ENCODE measurements at regions not wholly inside any gene's neighbourhood (a gene's known extent, or its start where the extent isn't known, plus 50 kb on each side); places are given as distances from the start of the nearest gene placed in this dataset.
A peak's percentile ranks its signal among the peaks of the same experiment; 100 is the strongest.
"Not testable (repeated sequence)": the region's sequence is repeated elsewhere in the genome, so short reads cannot be mapped to it uniquely, and the experiment has no call there.

- intact Hi-C loops (cut with DNase I): not testable (repeated sequence)
Observed at GRCh38 chr13:62729746-62730145, 1314.1 kb upstream of the PCDH20 start.

GRCh38 chr13:62721893-62722292 is 1306.2 kb upstream of the PCDH20 start:
- no peak overlapping the region for H3K27ac ChIP-seq (ENCODE audit: low read depth in 1 of 2, low read length in 2 of 2)
- no peak for DNase-seq
- WGBS, 2 donors: 43 to 51% methylated on average over 4 of the region's 4 CpGs
- H3K4me1 ChIP-seq (ENCODE audit: control insufficient read depth in 1 of 2, insufficient read depth in 2 of 2, low read length in 2 of 2): no peaks in the 10 kb centered on the region
- no peak overlapping the region for H3K4me3 ChIP-seq (ENCODE audit: low read length in 2 of 2)
- no peaks in the 10 kb centered on the region for H3K9me3 ChIP-seq (ENCODE audit: control insufficient read depth, low read length)
- no peaks in the 10 kb centered on the region for H3K27me3 ChIP-seq (ENCODE audit: control insufficient read depth in 1 of 2, insufficient read depth in 2 of 2, low read length in 1 of 2)
- intact Hi-C loops (cut with DNase I): no loop called here
- ATAC-seq (ENCODE audit: low FRiP score): no peak
- H3K36me3 ChIP-seq (ENCODE audit: control insufficient read depth in 1 of 2, insufficient read depth in 2 of 2, low read length in 1 of 2): no peaks in the 10 kb centered on the region

More at GRCh38 chr13:62729746-62730145, 1314.1 kb upstream of the PCDH20 start:
- H3K36me3 ChIP-seq (ENCODE audit: control insufficient read depth in 1 of 2, insufficient read depth in 2 of 2, low read length in 1 of 2); H3K9me3 ChIP-seq (ENCODE audit: control insufficient read depth, low read length); H3K4me1 ChIP-seq (ENCODE audit: control insufficient read depth in 1 of 2, insufficient read depth in 2 of 2, low read length in 2 of 2); H3K27ac ChIP-seq (ENCODE audit: low read depth in 1 of 2, low read length in 2 of 2); ATAC-seq (ENCODE audit: low FRiP score); H3K27me3 ChIP-seq (ENCODE audit: control insufficient read depth in 1 of 2, insufficient read depth in 2 of 2, low read length in 1 of 2); H3K4me3 ChIP-seq (ENCODE audit: low read length in 2 of 2): not testable (repeated sequence)
- peak in 1 of 2 donors; percentile 13 for DNase-seq
- 76 to 88% methylated on average over 9 of the region's 9 CpGs for WGBS, 2 donors

- intact Hi-C loops (cut with DNase I); ATAC-seq (ENCODE audit: low FRiP score); H3K36me3 ChIP-seq (ENCODE audit: control insufficient read depth in 1 of 2, insufficient read depth in 2 of 2, low read length in 1 of 2); H3K4me3 ChIP-seq (ENCODE audit: low read length in 2 of 2); H3K4me1 ChIP-seq (ENCODE audit: control insufficient read depth in 1 of 2, insufficient read depth in 2 of 2, low read length in 2 of 2); H3K9me3 ChIP-seq (ENCODE audit: control insufficient read depth, low read length); H3K27ac ChIP-seq (ENCODE audit: low read depth in 1 of 2, low read length in 2 of 2); DNase-seq; H3K27me3 ChIP-seq (ENCODE audit: control insufficient read depth in 1 of 2, insufficient read depth in 2 of 2, low read length in 1 of 2): not testable (repeated sequence)
- WGBS, 2 donors: 88 to 90% methylated on average over 7 of the region's 7 CpGs
Observed at GRCh38 chr13:62711948-62712347, 1296.3 kb upstream of the PCDH20 start.

- Histone ChIP-seq H3K36me3 (ENCODE audit: control insufficient read depth in 1 of 2, insufficient read depth in 2 of 2, low read length in 1 of 2) (no peaks in the 10 kb centered on the region), H3K9me3 (ENCODE audit: control insufficient read depth, low read length) (peaks cover 2% of the 10 kb centered on the region), H3K4me3 (ENCODE audit: low read length in 2 of 2) (no peak overlapping the region), H3K27ac (ENCODE audit: low read depth in 1 of 2, low read length in 2 of 2) (no peak overlapping the region), H3K4me1 (ENCODE audit: control insufficient read depth in 1 of 2, insufficient read depth in 2 of 2, low read length in 2 of 2) (no peaks in the 10 kb centered on the region), H3K27me3 (ENCODE audit: control insufficient read depth in 1 of 2, insufficient read depth in 2 of 2, low read length in 1 of 2) (no peaks in the 10 kb centered on the region)
- ATAC-seq (ENCODE audit: low FRiP score) (no peak), DNase-seq (no peak)
- 14 to 32% methylated on average over 1 of the region's 1 CpG for WGBS, 2 donors
- intact Hi-C loops (cut with DNase I): no loop called here
Observed at GRCh38 chr13:62710787-62711186, 1295.1 kb upstream of the PCDH20 start.

DNA sequence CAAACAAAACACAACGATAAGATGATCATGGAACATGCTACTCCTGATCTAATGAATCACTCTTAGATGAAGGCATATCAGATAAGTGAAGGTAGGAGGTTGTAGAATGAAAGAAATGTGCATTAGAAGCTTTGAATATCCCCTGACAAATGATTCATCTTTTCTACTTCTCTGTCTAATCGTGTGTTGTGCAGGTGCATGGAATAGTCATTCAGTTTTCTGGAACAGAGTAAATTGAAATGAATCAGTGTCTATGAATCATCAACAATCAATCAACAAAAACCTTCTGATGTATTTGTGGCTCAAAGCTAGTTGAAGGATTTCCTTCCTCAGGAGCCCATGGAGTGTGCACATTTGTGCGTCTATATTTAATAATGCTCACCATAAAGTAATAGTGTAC is 1290.4 kb upstream of the PCDH20 start:
- Histone ChIP-seq H3K4me1 (ENCODE audit: control insufficient read depth in 1 of 2, insufficient read depth in 2 of 2, low read length in 2 of 2) (no peaks in the 10 kb centered on the region), H3K27me3 (ENCODE audit: control insufficient read depth in 1 of 2, insufficient read depth in 2 of 2, low read length in 1 of 2) (no peaks in the 10 kb centered on the region), H3K27ac (ENCODE audit: low read depth in 1 of 2, low read length in 2 of 2) (no peak overlapping the region), H3K9me3 (ENCODE audit: control insufficient read depth, low read length) (no peaks in the 10 kb centered on the region), H3K36me3 (ENCODE audit: control insufficient read depth in 1 of 2, insufficient read depth in 2 of 2, low read length in 1 of 2) (no peaks in the 10 kb centered on the region), H3K4me3 (ENCODE audit: low read length in 2 of 2) (no peak overlapping the region)
- intact Hi-C loops (cut with DNase I): no loop called here
- DNase-seq: no peak
- WGBS, 2 donors: 77 to 83% methylated on average over 3 of the region's 3 CpGs
- no peak for ATAC-seq (ENCODE audit: low FRiP score)

DNA sequence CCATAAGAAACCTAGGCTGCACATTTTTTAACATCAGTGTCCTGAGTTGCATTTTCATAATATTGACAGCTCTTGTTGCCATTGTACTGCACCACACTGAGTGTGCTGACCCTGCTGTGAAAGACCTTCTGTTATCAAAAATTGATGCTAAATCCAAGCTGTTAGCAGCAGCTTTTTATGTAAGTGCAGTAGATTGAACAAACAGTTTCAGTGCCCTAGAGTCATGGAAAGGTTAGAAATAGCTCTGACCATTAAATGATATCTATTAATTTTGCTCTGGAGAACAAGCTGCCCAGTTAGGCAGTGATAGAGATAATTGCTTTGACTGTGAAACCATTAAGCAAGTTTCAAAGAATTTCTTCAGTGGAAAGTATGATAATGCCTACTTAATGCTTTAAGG is 1289.2 kb upstream of the PCDH20 start:
- intact Hi-C loops (cut with DNase I): no loop called here
- ATAC-seq (ENCODE audit: low FRiP score): no peak
- H3K36me3 ChIP-seq (ENCODE audit: control insufficient read depth in 1 of 2, insufficient read depth in 2 of 2, low read length in 1 of 2): no peaks in the 10 kb centered on the region
- H3K4me3 ChIP-seq (ENCODE audit: low read length in 2 of 2): no peak overlapping the region
- no peak overlapping the region for H3K27ac ChIP-seq (ENCODE audit: low read depth in 1 of 2, low read length in 2 of 2)
- no peaks in the 10 kb centered on the region for H3K9me3 ChIP-seq (ENCODE audit: control insufficient read depth, low read length)
- H3K27me3 ChIP-seq (ENCODE audit: control insufficient read depth in 1 of 2, insufficient read depth in 2 of 2, low read length in 1 of 2): no peaks in the 10 kb centered on the region
- no peak for DNase-seq
- no peaks in the 10 kb centered on the region for H3K4me1 ChIP-seq (ENCODE audit: control insufficient read depth in 1 of 2, insufficient read depth in 2 of 2, low read length in 2 of 2)

GRCh38 chr13:62702502-62702901 is 1286.9 kb upstream of the PCDH20 start:
- intact Hi-C loops (cut with DNase I): no loop called here
- ATAC-seq (ENCODE audit: low FRiP score) (no peak), DNase-seq (no peak)
- Histone ChIP-seq H3K4me3 (ENCODE audit: low read length in 2 of 2) (no peak overlapping the region), H3K36me3 (ENCODE audit: control insufficient read depth in 1 of 2, insufficient read depth in 2 of 2, low read length in 1 of 2) (no peaks in the 10 kb centered on the region), H3K4me1 (ENCODE audit: control insufficient read depth in 1 of 2, insufficient read depth in 2 of 2, low read length in 2 of 2) (no peaks in the 10 kb centered on the region), H3K27me3 (ENCODE audit: control insufficient read depth in 1 of 2, insufficient read depth in 2 of 2, low read length in 1 of 2) (no peaks in the 10 kb centered on the region), H3K9me3 (ENCODE audit: control insufficient read depth, low read length) (no peaks in the 10 kb centered on the region), H3K27ac (ENCODE audit: low read depth in 1 of 2, low read length in 2 of 2) (no peak overlapping the region)

DNA sequence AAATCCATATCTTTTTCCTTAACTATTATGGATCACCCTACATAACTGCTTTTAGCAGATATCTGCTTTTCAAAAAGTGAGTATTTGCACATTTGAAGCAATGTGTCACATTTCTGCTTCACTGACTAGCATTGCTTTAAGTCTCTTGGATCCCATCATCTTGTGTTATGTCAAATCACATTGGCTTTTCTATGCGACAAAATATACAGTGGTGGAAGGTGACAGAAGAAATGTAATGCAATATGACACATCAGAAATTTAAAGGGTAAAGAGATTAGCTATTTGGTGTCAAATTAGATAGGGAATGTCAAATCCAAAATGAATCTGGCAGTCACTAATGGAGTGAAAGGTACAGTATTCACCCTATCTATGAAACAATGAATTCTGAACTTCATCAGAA is 1282.1 kb upstream of the PCDH20 start:
- no peak for ATAC-seq (ENCODE audit: low FRiP score)

DNA sequence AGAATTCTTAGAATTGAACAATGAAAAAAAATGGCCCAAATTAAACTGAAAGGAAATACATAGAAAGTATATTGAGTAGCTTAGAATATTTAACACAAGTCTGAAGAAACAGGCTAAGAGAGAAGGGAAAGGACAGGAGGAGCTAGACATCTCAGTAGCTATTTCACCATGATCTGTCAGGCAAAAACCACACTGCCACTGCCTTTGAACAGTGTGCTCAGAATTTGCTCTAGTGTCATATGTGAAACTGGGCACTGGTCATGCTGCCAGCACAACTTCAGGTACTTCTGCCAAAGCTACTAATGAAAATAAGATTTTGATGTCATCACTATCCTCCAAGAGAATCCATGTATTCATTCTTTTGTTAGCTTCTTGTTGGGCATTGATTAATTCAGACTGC is 1280.8 kb upstream of the PCDH20 start:
- Histone ChIP-seq H3K27me3 (ENCODE audit: control insufficient read depth in 1 of 2, insufficient read depth in 2 of 2, low read length in 1 of 2) (no peaks in the 10 kb centered on the region), H3K9me3 (ENCODE audit: control insufficient read depth, low read length) (no peaks in the 10 kb centered on the region), H3K36me3 (ENCODE audit: control insufficient read depth in 1 of 2, insufficient read depth in 2 of 2, low read length in 1 of 2) (no peaks in the 10 kb centered on the region), H3K27ac (ENCODE audit: low read depth in 1 of 2, low read length in 2 of 2) (no peak overlapping the region), H3K4me3 (ENCODE audit: low read length in 2 of 2) (no peak overlapping the region), H3K4me1 (ENCODE audit: control insufficient read depth in 1 of 2, insufficient read depth in 2 of 2, low read length in 2 of 2) (no peaks in the 10 kb centered on the region)
- ATAC-seq (ENCODE audit: low FRiP score) (no peak), DNase-seq (no peak)
- intact Hi-C loops (cut with DNase I): no loop called here

More for the DNA sequence above, 1282.1 kb upstream of the PCDH20 start:
- no peak for DNase-seq
- WGBS, 2 donors: 80 to 82% methylated on average over 1 of the region's 1 CpG
- intact Hi-C loops (cut with DNase I): no loop called here
- no peak overlapping the region for H3K27ac ChIP-seq (ENCODE audit: low read depth in 1 of 2, low read length in 2 of 2)
- H3K27me3 ChIP-seq (ENCODE audit: control insufficient read depth in 1 of 2, insufficient read depth in 2 of 2, low read length in 1 of 2): no peaks in the 10 kb centered on the region
- no peaks in the 10 kb centered on the region for H3K4me1 ChIP-seq (ENCODE audit: control insufficient read depth in 1 of 2, insufficient read depth in 2 of 2, low read length in 2 of 2)
- no peak overlapping the region for H3K4me3 ChIP-seq (ENCODE audit: low read length in 2 of 2)
- no peaks in the 10 kb centered on the region for H3K9me3 ChIP-seq (ENCODE audit: control insufficient read depth, low read length)
- H3K36me3 ChIP-seq (ENCODE audit: control insufficient read depth in 1 of 2, insufficient read depth in 2 of 2, low read length in 1 of 2): no peaks in the 10 kb centered on the region
